Spleen (tissue), 11 donors: ENCODE measurements at regions not wholly inside any gene's neighbourhood (a gene's known extent, or its start where the extent isn't known, plus 50 kb on each side); places are given as distances from the start of the nearest gene placed in this dataset.

Experiments used
- DNase-seq: peaks from one replicate; pipeline ENCODE4 v3.0.0-alpha.2; 2020
- H3K27ac ChIP-seq, 8 donors: fragments of 200-600 bp; sonication (generic) in 7 of 8; 1 replicate in 4 of 8; 2 replicates in 4 of 8; pipeline versions ENCODE4 v1.5.0 to v1.8.0; 2016 to 2021; ENCODE audit warnings: inconsistent platforms in 4 of 8, mild to moderate bottlenecking in 4 of 8, moderate library complexity in 1 of 8
- H3K27me3 ChIP-seq, 7 donors: fragments of 200-600 bp; sonication (generic) in 6 of 7; replicated peaks in 1 of 7; 1 replicate in 4 of 7; 2 replicates in 3 of 7; pipeline versions ENCODE4 v1.5.0 to v1.8.0; 2016 to 2021; ENCODE audit warnings: inconsistent platforms in 3 of 7, mild to moderate bottlenecking in 1 of 7
- H3K36me3 ChIP-seq, 6 donors: fragments of 200-600 bp; sonication (generic) in 5 of 6; 1 replicate in 4 of 6; 2 replicates in 2 of 6; pipeline versions ENCODE4 v1.5.0 to v1.8.0; 2016 to 2021; ENCODE audit warnings: inconsistent platforms in 2 of 6
- H3K4me1 ChIP-seq, 6 donors: fragments of 200-600 bp; sonication (generic) in 5 of 6; 1 replicate in 3 of 6; 2 replicates in 3 of 6; pipeline versions ENCODE4 v1.5.0 to v1.8.0; 2016 to 2021; ENCODE audit warnings: inconsistent platforms in 3 of 6
- H3K4me3 ChIP-seq, 8 donors: fragments of 200-600 bp; sonication (generic) in 7 of 8; 1 replicate in 4 of 8; 2 replicates in 4 of 8; pipeline versions ENCODE4 v1.5.0 to v1.8.0; 2016 to 2021; ENCODE audit warnings: inconsistent platforms in 4 of 8, mild to moderate bottlenecking in 4 of 8, moderate library complexity in 2 of 8
- H3K9me3 ChIP-seq, 8 donors: fragments of 200-600 bp; sonication (generic) in 7 of 8; 1 replicate in 4 of 8; 2 replicates in 4 of 8; pipeline versions ENCODE4 v1.5.0 to v1.8.0; 2016 to 2021; ENCODE audit warnings: inconsistent platforms in 4 of 8
- POLR2A ChIP-seq, 3 donors: fragments of 450-650 bp; IDR thresholded peaks; one replicate each; pipeline ENCODE4 v1.5.1; 2017; ENCODE audit warnings: antibody characterized with exemption in 3 of 3, mild to moderate bottlenecking in 1 of 3
- POLR2AphosphoS5 ChIP-seq, 3 donors: sonication (generic); formaldehyde crosslinking; IDR thresholded peaks; one replicate each; pipeline ENCODE4 v1.5.1; 2017; ENCODE audit warnings: antibody characterized with exemption in 3 of 3
- WGBS, 5 donors: extraction: QIAGEN DNeasy Blood & Tissue Kit in 3 of 5; methylation state at CpG; one replicate each; pipeline versions ENCODE4 v1.1.5 to v1.1.7; 2013 to 2018; 5-methylcytosine and 5-hydroxymethylcytosine counted together
- intact Hi-C: fragments of 100-400 bp; cut with DNase I; formaldehyde crosslinking; loops from one replicate; pipeline ENCODE4 v1.15.0; 2023; ENCODE audit warnings: low total_unique reads
- TF ChIP-seq, protein P1 (sequence below), 11 experiments: fragments of 200-600 bp in 7 of 11; fragments of 450-650 bp in 4 of 11; sonication (generic) in 4 of 11; IDR thresholded peaks in 8 of 11; conservative IDR thresholded peaks in 3 of 11; 1 replicate in 7 of 11; 2 replicates in 4 of 11; pipeline versions ENCODE4 v1.4.0 to v1.8.0; 2016 to 2021; ENCODE audit warnings: antibody characterized with exemption in 11 of 11, inconsistent platforms in 4 of 11, mild to moderate bottlenecking in 1 of 11
- donor health status: healthy with polysubstance abuse.
- donor health status: DM: no; HTN: no; CAD: no; lungs with moderate emphysema.
- donor health status: DM: no; HTN: no; CAD: no.
- donor health status: Bipolar disorder and iron deficiency.
- donor health status: healthy.
- donor health status: DM: no; HTN: no; CAD: no.
- donor health status: DM: yes; HTN: yes; CAD: no.

GRCh38 chr11:70532066-70532440, 133.7 kb downstream of the CTTN start:
- no peak overlapping the region for H3K4me3 ChIP-seq
- H3K9me3 ChIP-seq, result peaks cover 0 to 26% (median 7%) of the 10 kb centered on the region in 8 donors
- DNase-seq, result peak; percentile 29
- intact Hi-C loops, result no loop called here
- 50 to 89% (median 79%) methylated on average over 1 of the region's 1 CpG for WGBS, 5 donors
- TF ChIP-seq POLR2A (IDR thresholded peaks at IDR 0.05) (no peak), POLR2AphosphoS5 (IDR thresholded peaks at IDR 0.05) (no peak)
- TF ChIP-seq, protein P1, sequence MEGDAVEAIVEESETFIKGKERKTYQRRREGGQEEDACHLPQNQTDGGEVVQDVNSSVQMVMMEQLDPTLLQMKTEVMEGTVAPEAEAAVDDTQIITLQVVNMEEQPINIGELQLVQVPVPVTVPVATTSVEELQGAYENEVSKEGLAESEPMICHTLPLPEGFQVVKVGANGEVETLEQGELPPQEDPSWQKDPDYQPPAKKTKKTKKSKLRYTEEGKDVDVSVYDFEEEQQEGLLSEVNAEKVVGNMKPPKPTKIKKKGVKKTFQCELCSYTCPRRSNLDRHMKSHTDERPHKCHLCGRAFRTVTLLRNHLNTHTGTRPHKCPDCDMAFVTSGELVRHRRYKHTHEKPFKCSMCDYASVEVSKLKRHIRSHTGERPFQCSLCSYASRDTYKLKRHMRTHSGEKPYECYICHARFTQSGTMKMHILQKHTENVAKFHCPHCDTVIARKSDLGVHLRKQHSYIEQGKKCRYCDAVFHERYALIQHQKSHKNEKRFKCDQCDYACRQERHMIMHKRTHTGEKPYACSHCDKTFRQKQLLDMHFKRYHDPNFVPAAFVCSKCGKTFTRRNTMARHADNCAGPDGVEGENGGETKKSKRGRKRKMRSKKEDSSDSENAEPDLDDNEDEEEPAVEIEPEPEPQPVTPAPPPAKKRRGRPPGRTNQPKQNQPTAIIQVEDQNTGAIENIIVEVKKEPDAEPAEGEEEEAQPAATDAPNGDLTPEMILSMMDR (IDR thresholded peaks at IDR 0.05 in 8 of 11, conservative IDR thresholded peaks at IDR 0.05 in 3 of 11), result no peak
- H3K4me1 ChIP-seq, result no peaks in the 10 kb centered on the region
- H3K27ac ChIP-seq, result no peak overlapping the region
- no peaks in the 10 kb centered on the region for H3K36me3 ChIP-seq
- no peaks in the 10 kb centered on the region for H3K27me3 ChIP-seq

GRCh38 chr11:70532731-70533130, 134.4 kb downstream of the CTTN start:
- H3K27me3 ChIP-seq, result no peaks in the 10 kb centered on the region
- no peak for TF ChIP-seq POLR2A (IDR thresholded peaks at IDR 0.05)
- TF ChIP-seq, protein P1 (IDR thresholded peaks at IDR 0.05 in 8 of 11, conservative IDR thresholded peaks at IDR 0.05 in 3 of 11), result no peak
- no peak for TF ChIP-seq POLR2AphosphoS5 (IDR thresholded peaks at IDR 0.05)
- no peaks in the 10 kb centered on the region for H3K36me3 ChIP-seq
- no peak overlapping the region for H3K4me3 ChIP-seq
- no peaks in the 10 kb centered on the region for H3K4me1 ChIP-seq
- H3K9me3 ChIP-seq, result peaks cover 0 to 26% (median 7%) of the 10 kb centered on the region in 8 donors
- peak; percentile 37 for DNase-seq
- H3K27ac ChIP-seq, result no peak overlapping the region
- intact Hi-C loops, result no loop called here
- 76 to 81% (median 79%) methylated on average over 15 of the region's 15 CpGs for WGBS, 5 donors

GRCh38 chr11:70535191-70535971, 137.1 kb downstream of the CTTN start:
- no peak for DNase-seq
- Histone ChIP-seq H3K27ac (no peak overlapping the region), H3K4me1 (no peaks in the 10 kb centered on the region), H3K9me3 (peaks cover 0 to 17% (median 4%) of the 10 kb centered on the region in 8 donors), H3K4me3 (no peak overlapping the region), H3K27me3 (peaks cover 0 to 4% (median 0%) of the 10 kb centered on the region in 7 donors), H3K36me3 (no peaks in the 10 kb centered on the region)
- intact Hi-C loops, result no loop called here
- TF ChIP-seq POLR2A (IDR thresholded peaks at IDR 0.05), result no peak
- TF ChIP-seq, protein P1 (IDR thresholded peaks at IDR 0.05 in 8 of 11, conservative IDR thresholded peaks at IDR 0.05 in 3 of 11), result no peak
- no peak for TF ChIP-seq POLR2AphosphoS5 (IDR thresholded peaks at IDR 0.05)
- WGBS, 5 donors, result 85 to 94% (median 91%) methylated on average over 13 to 16 of the region's 16 CpGs

GRCh38 chr11:70536051-70536877, 137.9 kb downstream of the CTTN start:
- Histone ChIP-seq H3K27me3 (peaks cover 0 to 4% (median 0%) of the 10 kb centered on the region in 7 donors), H3K27ac (no peak overlapping the region), H3K4me3 (no peak overlapping the region), H3K36me3 (no peaks in the 10 kb centered on the region), H3K4me1 (no peaks in the 10 kb centered on the region), H3K9me3 (peaks cover 0 to 17% (median 5%) of the 10 kb centered on the region in 8 donors)
- intact Hi-C loops, result no loop called here
- 90 to 94% (median 91%) methylated on average over 10 to 20 of the region's 20 CpGs for WGBS, 5 donors
- TF ChIP-seq POLR2A (IDR thresholded peaks at IDR 0.05), result no peak
- TF ChIP-seq, protein P1 (IDR thresholded peaks at IDR 0.05 in 8 of 11, conservative IDR thresholded peaks at IDR 0.05 in 3 of 11), result no peak
- no peak for TF ChIP-seq POLR2AphosphoS5 (IDR thresholded peaks at IDR 0.05)
- peak; percentile 64 for DNase-seq
